Heart right ventricle (tissue), 16 donors: ENCODE measurements at regions not wholly inside any gene's neighbourhood (a gene's known extent, or its start where the extent isn't known, plus 50 kb on each side); places are given as distances from the start of the nearest gene placed in this dataset.

Experiments used
- ATAC-seq, 8 donors: fragments of 200-7000 bp; cut with Tn5 transposase; one replicate each; pipeline ENCODE4 v1.9.1; 2020; ENCODE audit warnings: mild to moderate bottlenecking in 8 of 8, moderate library complexity in 8 of 8, moderate number of reproducible peaks in 1 of 8
- DNase-seq, 2 donors: peaks; one replicate each; pipeline ENCODE4 v3.0.0-alpha.2; 2020
- H3K27ac ChIP-seq, 10 donors: fragments of 200-600 bp; sonication (generic) in 2 of 10; one replicate each; pipeline versions ENCODE4 v1.5.0 to v1.8.0; 2020 to 2022; ENCODE audit warnings: mild to moderate bottlenecking in 3 of 10
- H3K27me3 ChIP-seq, 7 donors: fragments of 200-600 bp; one replicate each; pipeline ENCODE4 v1.8.0; 2021 to 2022; ENCODE audit warnings: mild to moderate bottlenecking in 2 of 7
- H3K36me3 ChIP-seq, 9 donors: fragments of 200-600 bp; sonication (generic) in 1 of 9; one replicate each; pipeline versions ENCODE4 v1.5.0 to v1.8.0; 2020 to 2022; ENCODE audit warnings: mild to moderate bottlenecking in 2 of 9
- H3K4me1 ChIP-seq, 9 donors: fragments of 200-600 bp; sonication (generic) in 1 of 9; one replicate each; pipeline versions ENCODE4 v1.5.0 to v1.8.0; 2020 to 2022; ENCODE audit warnings: mild to moderate bottlenecking in 4 of 9
- H3K4me3 ChIP-seq, 10 donors: fragments of 200-600 bp; sonication (generic) in 2 of 10; one replicate each; pipeline versions ENCODE4 v1.5.0 to v1.8.0; 2020 to 2022; ENCODE audit warnings: mild to moderate bottlenecking in 7 of 10, moderate library complexity in 2 of 10
- H3K9me3 ChIP-seq, 11 donors: fragments of 200-600 bp in 10 of 11; sonication (generic) in 2 of 11; one replicate each; pipeline versions ENCODE4 v1.5.0 to v1.8.0; 2013 to 2022; ENCODE audit warnings: mild to moderate bottlenecking in 2 of 11, control low read depth in 1 of 11, moderate library complexity in 1 of 11
- CTCF ChIP-seq, 9 donors: fragments of 200-600 bp; sonication (generic) in 2 of 9; IDR thresholded peaks; one replicate each; pipeline versions ENCODE4 v1.5.0 to v1.8.0; 2021 to 2022; ENCODE audit warnings: antibody characterized with exemption in 9 of 9, mild to moderate bottlenecking in 5 of 9, moderate library complexity in 1 of 9
- WGBS, 2 donors: extraction: QIAGEN DNeasy Blood & Tissue Kit; methylation state at CpG; one replicate each; pipeline ENCODE4 v1.1.7; 2013; ENCODE audit warnings: inconsistent platforms in 1 of 2; 5-methylcytosine and 5-hydroxymethylcytosine counted together
- intact Hi-C, 10 donors: fragments of 100-400 bp; cut with DNase I; formaldehyde crosslinking; loops; one replicate each; pipeline versions ENCODE4 v1.11.1 to v1.14.2; 2022
- donor health status: Arrhythmogenic right ventricular cardiomyopathy.
- donor health status: ischemic (EF 13 %, LVEDD 7.1; RV severe dilation, severe dysfunction).
- donor health status: healthy with polysubstance abuse.
- donor health status: DM: no; HTN: yes; CAD: no.
- donor health status: DM: no; HTN: no; CAD: no.
- donor health status: ischemic (EF 25% LVEDD 6.9; RV normal size, moderate dysfunction).
- donor health status: ischemic (EF 25% LVEDD 5.7; RV mildly dilated, moderate dysfunction).
- donor health status: healthy.
- donor health status: DM: yes; HTN: yes; CAD: no.
- donor health status: Ischemic cardiomyopathy.
- donor health status: ischemic (EF 35%, LVEDD 5.7; RV mildly dilated, moderate dysfunction).
- donor health status: nonischemic (EF 11% LVEDD 7.7; RV severe dilation, severe dysfunction).
- donor health status: DM: yes; HTN: yes; CAD: no.
- donor health status: PGD.
- donor health status: ischemic (EF 29% LVEDD 5.4; RV normal size, mild dysfunction).
- donor health status: nonischemic (EF 23%, LVEDD 6.1; RV moderate dilation, normal function).

GRCh38 chr2:129667577-129667976, 311.9 kb upstream of the RAB6C start:
- no peaks in the 10 kb centered on the region for H3K36me3 ChIP-seq
- no peak overlapping the region for H3K4me3 ChIP-seq
- H3K27ac ChIP-seq: no peak overlapping the region
- DNase-seq (no peak), ATAC-seq (no peak)
- WGBS, 2 donors: 52 to 62% methylated on average over 4 of the region's 4 CpGs
- H3K27me3 ChIP-seq: peaks cover 0 to 14% (median 7%) of the 10 kb centered on the region in 7 donors
- TF ChIP-seq CTCF (IDR thresholded peaks at IDR 0.05): no peak
- no peaks in the 10 kb centered on the region for H3K4me1 ChIP-seq
- no peaks in the 10 kb centered on the region for H3K9me3 ChIP-seq
- intact Hi-C loops: no loop called here

GRCh38 chr2:129672521-129672920, 306.9 kb upstream of the RAB6C start:
- no peak for DNase-seq
- H3K9me3 ChIP-seq: no peaks in the 10 kb centered on the region
- H3K27me3 ChIP-seq: peaks cover 0 to 11% (median 1%) of the 10 kb centered on the region in 7 donors
- no peak for ATAC-seq
- H3K27ac ChIP-seq: no peak overlapping the region
- intact Hi-C loops: no loop called here
- H3K4me3 ChIP-seq: no peak overlapping the region
- no peaks in the 10 kb centered on the region for H3K4me1 ChIP-seq
- H3K36me3 ChIP-seq: no peaks in the 10 kb centered on the region
- WGBS, 2 donors: 65% methylated on average over 5 of the region's 5 CpGs
- TF ChIP-seq CTCF (IDR thresholded peaks at IDR 0.05): no peak

GRCh38 chr2:129673234-129673633, 306.2 kb upstream of the RAB6C start:
- intact Hi-C loops: no loop called here
- DNase-seq: no peak
- Histone ChIP-seq H3K4me3 (no peak overlapping the region), H3K27ac (no peak overlapping the region), H3K9me3 (no peaks in the 10 kb centered on the region), H3K36me3 (no peaks in the 10 kb centered on the region), H3K4me1 (no peaks in the 10 kb centered on the region), H3K27me3 (peaks cover 0 to 11% (median 7%) of the 10 kb centered on the region in 7 donors)
- no peak for TF ChIP-seq CTCF (IDR thresholded peaks at IDR 0.05)
- WGBS, 2 donors: 45 to 51% methylated on average over 5 of the region's 5 CpGs
- ATAC-seq: no peak

- intact Hi-C loops: no loop called here
- Histone ChIP-seq H3K4me1 (no peaks in the 10 kb centered on the region), H3K36me3 (no peaks in the 10 kb centered on the region)
These were observed 305.4 kb upstream of the RAB6C start for GRCh38 chr2:129673847-129674711.

More at GRCh38 chr2:129673847-129674711, 305.4 kb upstream of the RAB6C start:
- no peak for ATAC-seq
- no peak overlapping the region for H3K27ac ChIP-seq
- H3K9me3 ChIP-seq: no peaks in the 10 kb centered on the region
- no peak overlapping the region for H3K4me3 ChIP-seq
- H3K27me3 ChIP-seq: peaks cover 0 to 16% (median 7%) of the 10 kb centered on the region in 7 donors
- TF ChIP-seq CTCF (IDR thresholded peaks at IDR 0.05): no peak
- WGBS, 2 donors: 23 to 33% methylated on average over 14 of the region's 14 CpGs
- no peak for DNase-seq
